ENCODE measurements at regions not wholly inside any gene's neighbourhood (a gene's known extent, or its start where the extent isn't known, plus 50 kb on each side); places are given as distances from the start of the nearest gene placed in this dataset.

DNA sequence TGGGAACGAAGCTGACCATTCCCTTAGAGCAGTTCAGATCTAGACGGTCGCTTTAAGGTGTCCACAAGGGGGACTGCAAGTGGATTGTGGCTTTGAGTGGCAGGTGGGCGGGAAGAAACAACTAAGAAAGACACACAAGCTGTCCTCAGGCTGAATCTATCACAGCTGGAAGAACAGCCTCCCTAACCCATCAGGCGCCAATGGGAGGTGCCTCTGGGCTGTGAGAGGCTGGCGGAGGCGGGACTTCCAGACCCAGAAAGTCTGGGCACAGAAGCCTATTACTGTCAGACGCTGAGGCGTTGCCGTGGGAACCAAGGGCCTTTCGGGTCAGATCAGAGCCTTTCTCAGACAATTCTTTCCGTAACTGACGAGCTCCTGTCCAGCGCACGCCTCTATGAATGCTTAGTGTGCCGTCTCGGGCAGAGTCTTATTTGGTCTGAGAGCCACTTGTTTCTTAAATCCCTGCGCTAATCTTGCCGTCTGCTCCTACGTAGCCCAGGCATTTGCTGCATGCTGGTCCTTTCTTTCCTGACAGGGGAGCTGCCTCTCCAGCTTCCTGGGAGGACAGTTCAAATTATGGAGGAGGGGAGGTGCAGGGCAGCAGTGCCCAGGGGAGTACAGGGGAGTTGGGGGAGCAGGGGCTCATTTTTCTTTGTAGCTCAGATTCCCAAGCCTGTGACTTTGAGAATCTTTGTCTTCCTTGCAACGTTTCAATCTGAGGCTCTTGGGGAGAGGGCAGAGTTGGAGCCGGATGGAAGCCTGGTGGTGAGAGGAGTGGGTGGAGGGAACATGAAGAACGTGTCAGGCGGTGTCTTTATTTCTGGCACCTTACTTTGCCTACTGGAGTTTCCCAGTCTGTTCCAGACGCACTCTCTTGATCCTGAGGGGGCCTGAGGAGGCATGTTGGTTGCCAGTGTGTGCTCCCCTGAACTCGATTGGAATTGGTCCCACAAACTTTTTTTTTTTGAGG lies 618.7 kb downstream of the KCNJ18 start:
- TF ChIP-seq, protein P1, sequence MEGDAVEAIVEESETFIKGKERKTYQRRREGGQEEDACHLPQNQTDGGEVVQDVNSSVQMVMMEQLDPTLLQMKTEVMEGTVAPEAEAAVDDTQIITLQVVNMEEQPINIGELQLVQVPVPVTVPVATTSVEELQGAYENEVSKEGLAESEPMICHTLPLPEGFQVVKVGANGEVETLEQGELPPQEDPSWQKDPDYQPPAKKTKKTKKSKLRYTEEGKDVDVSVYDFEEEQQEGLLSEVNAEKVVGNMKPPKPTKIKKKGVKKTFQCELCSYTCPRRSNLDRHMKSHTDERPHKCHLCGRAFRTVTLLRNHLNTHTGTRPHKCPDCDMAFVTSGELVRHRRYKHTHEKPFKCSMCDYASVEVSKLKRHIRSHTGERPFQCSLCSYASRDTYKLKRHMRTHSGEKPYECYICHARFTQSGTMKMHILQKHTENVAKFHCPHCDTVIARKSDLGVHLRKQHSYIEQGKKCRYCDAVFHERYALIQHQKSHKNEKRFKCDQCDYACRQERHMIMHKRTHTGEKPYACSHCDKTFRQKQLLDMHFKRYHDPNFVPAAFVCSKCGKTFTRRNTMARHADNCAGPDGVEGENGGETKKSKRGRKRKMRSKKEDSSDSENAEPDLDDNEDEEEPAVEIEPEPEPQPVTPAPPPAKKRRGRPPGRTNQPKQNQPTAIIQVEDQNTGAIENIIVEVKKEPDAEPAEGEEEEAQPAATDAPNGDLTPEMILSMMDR (conservative IDR thresholded peaks at IDR 0.05; ENCODE audit: low read depth, low read length), result no peak
- no peak for TF ChIP-seq EZH2 (IDR thresholded peaks at IDR 0.05; ENCODE audit: borderline replicate concordance, low read depth, low read length, poor library complexity, severe bottlenecking)

All from A673 (cell line).